ENCODE measurements at regions not wholly inside any gene's neighbourhood (a gene's known extent, or its start where the extent isn't known, plus 50 kb on each side); places are given as distances from the start of the nearest gene placed in this dataset.

DNA sequence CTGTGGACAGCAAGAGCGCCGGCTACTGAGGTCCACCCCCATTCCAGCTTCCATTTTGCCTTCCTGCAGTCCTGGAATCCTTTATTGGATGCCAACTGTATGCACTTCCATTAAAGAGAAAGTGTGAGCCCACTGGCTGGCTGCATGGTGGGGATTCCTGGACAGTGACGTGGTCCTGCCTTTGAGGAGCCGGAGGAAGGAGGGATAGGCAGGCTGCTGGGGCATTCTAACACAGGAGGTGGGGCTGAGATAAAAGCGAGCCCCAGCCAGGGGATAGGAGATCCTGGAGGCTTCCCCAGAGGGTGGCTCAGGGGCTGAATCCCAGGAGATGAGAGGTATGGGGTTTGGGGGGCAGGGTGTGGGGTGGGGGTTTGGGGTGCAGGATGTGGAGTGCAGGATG, 984.7 kb downstream of the BRD1 start:
- DNase-seq (ENCODE audit: low read depth) = no peak
- no peak for TF ChIP-seq CTCF (IDR thresholded peaks at IDR 0.05; ENCODE audit: control insufficient read depth, insufficient read depth, low read depth, low read length, missing control alignments)
- no peak overlapping the region for H3K4me3 ChIP-seq (ENCODE audit: control insufficient read depth, low read depth, low read length)

DNA sequence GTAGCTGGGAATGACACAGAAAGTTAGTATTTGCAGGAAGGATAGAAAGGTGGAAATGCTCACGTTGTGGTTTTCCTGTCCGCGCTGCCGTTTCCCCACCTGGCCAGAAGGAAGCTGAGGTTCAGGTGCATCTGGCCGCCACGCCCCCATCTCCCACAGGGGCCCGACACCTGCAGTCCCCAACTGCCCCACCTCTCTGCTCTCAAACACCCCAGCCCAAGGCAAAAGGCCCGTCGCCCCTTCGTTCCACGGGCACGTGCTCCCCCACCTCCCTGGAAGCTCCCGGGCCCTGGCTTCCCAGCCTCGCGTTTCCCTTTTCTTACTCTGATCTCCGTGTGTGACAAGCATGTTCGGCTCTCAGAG, 985.1 kb downstream of the BRD1 start:
- no peak overlapping the region for H3K4me3 ChIP-seq (ENCODE audit: control insufficient read depth, low read depth, low read length)
- no peak for DNase-seq (ENCODE audit: low read depth)
- TF ChIP-seq CTCF (IDR thresholded peaks at IDR 0.05; ENCODE audit: control insufficient read depth, insufficient read depth, low read depth, low read length, missing control alignments) = no peak

GRCh38 chr22:48841881-48842582, 985.6 kb downstream of the BRD1 start:
- no peak for TF ChIP-seq CTCF (IDR thresholded peaks at IDR 0.05; ENCODE audit: control insufficient read depth, insufficient read depth, low read depth, low read length, missing control alignments)
- DNase-seq (ENCODE audit: low read depth) = no peak
- H3K4me3 ChIP-seq (ENCODE audit: control insufficient read depth, low read depth, low read length) = no peak overlapping the region

DNA sequence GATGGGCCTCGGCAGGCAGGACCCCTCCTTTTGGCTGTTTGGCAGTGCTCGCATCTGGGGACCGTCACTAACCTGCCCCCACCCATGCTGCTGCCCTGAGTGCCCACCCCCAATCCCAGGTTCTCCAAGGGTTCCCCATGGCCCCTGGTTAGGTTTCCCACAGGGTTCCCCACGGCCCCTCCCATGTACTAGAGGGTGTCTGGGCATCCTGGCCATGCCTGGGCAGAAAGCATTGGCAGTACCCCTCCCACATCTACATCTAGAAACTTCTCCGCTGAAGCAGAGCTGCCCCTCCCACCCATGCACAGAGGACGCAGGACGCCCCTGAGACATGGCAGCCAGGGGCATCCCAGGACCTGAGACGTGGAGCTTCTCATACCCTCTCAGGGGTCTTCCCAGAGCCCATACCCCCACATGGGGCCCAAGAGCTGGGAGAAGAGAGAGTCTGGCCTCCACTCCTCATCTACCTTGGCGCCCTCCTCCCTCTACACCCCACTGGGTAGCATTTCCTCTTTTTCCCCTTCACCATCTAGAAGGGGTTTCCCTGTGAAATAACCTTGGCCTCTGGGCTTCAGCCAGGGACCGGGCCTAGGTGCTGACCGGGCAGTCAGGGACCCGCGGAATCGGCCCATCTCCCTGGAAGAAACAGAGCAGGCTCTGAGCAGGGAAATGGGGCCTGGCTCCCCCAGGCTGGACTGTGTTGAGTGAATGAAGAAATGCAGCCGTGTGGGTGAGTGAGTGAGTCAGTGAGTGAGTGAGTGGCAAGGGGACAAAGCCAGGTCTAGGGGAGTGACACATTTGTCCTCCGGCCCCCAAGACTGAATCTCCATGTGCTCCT, 987.3 kb downstream of the BRD1 start:
- no peak for DNase-seq (ENCODE audit: low read depth)
- no peak overlapping the region for H3K4me3 ChIP-seq (ENCODE audit: control insufficient read depth, low read depth, low read length)
- TF ChIP-seq CTCF (IDR thresholded peaks at IDR 0.05; ENCODE audit: control insufficient read depth, insufficient read depth, low read depth, low read length, missing control alignments) = no peak

DNA sequence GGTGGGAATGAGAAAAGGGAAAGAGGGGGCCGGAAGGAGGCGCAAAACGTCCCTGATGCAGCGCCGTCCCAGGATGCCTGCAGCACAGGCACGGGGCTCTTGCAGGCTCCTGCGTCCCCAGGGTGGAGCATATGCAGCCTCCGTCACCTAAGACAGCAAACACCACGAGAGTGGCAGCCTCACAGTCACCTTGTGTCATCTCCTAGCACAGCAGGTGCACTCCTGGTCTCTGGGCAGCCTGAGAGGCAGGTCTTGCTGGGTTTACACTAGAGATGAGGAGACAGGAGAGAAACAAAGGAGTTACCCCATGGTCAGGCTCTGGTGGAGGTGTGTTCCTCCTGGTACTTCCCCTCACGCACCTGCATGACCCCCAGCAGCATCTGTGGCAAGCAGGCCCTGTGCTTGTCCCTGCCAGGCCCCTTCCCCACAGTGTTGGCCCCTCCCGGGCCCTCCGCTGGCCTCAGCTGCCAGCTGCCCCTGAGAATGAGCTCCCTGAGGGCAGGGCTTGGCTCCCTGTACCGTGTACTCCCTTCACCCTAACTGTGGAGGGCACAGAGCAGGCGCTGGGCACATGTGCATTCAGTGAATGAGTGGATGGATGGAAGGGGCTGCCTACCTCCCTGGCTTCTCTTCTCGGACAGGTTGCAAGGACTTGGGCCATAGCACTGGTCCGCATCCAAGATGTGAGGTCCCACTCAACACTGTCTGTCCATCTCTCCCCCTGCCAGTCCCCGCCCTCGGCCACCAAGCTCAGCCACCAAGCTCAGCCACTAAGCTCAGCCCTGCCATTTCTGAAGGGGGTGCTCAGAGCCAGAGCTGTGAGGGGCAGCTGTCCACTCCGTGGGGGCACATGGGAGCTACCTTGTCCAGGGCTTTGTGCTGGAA, 988.6 kb downstream of the BRD1 start:
- no peak for DNase-seq (ENCODE audit: low read depth)
- no peak for TF ChIP-seq CTCF (IDR thresholded peaks at IDR 0.05; ENCODE audit: control insufficient read depth, insufficient read depth, low read depth, low read length, missing control alignments)
- H3K4me3 ChIP-seq (ENCODE audit: control insufficient read depth, low read depth, low read length) = no peak overlapping the region

DNA sequence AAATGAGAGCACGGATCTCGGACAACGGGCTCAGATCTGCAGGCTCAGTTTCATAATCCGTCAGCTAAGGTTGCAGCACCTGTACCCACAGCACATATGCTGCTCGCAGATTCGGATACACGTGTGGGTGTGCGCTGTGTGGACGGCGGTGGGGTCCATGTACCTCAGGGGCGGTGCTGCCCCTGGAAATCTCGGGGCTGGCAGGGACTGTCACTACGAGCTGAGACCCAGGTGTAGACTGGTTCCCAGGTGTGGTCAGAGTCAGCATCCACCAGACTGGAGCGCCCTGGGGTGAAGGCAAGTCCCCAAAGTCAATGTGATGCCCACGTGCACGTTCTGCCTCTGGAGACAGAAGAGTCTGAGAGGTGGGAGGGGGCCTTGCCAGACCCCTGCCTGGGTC, 989.3 kb downstream of the BRD1 start:
- no peak for DNase-seq (ENCODE audit: low read depth)
- no peak overlapping the region for H3K4me3 ChIP-seq (ENCODE audit: control insufficient read depth, low read depth, low read length)
- no peak for TF ChIP-seq CTCF (IDR thresholded peaks at IDR 0.05; ENCODE audit: control insufficient read depth, insufficient read depth, low read depth, low read length, missing control alignments)

Data from AG09309 (cell line).